Activated CD4-positive, alpha-beta memory T cell treated with anti-CD3 and anti-CD28 coated beads for 36 hours (primary cell): ENCODE measurements at regions not wholly inside any gene's neighbourhood (a gene's known extent, or its start where the extent isn't known, plus 50 kb on each side); places are given as distances from the start of the nearest gene placed in this dataset.

ENCODE experiments used
- CTCF ChIA-PET: fragments of 350-600 bp; sonication (Branson Sonifier 250); formaldehyde crosslinking; loops from one replicate; lab custom pipeline; 2021; ENCODE audit warnings: antibody characterized with exemption, inconsistent platforms; lab: Charles Lee
- POLR2A ChIA-PET: fragments of 350-600 bp; sonication (Branson Sonifier 250); formaldehyde crosslinking; loops from one replicate; lab custom pipeline; 2021; ENCODE audit warnings: antibody characterized with exemption; lab: Charles Lee
- DNase-seq: peaks from one replicate; pipeline ENCODE4 v3.0.0-alpha.2; 2020
- H3K27ac Mint-ChIP-seq: one replicate; pipeline ENCODE4 v1.8.0; 2021; ENCODE audit warnings: mixed read lengths
- H3K27me3 Mint-ChIP-seq: one replicate; pipeline ENCODE4 v1.8.0; 2021; ENCODE audit warnings: mixed read lengths
- H3K36me3 Mint-ChIP-seq: one replicate; pipeline ENCODE4 v1.8.0; 2021; ENCODE audit warnings: mixed read lengths
- H3K4me1 Mint-ChIP-seq: one replicate; pipeline ENCODE4 v1.8.0; 2021; ENCODE audit warnings: low read depth, mixed read lengths
- H3K4me3 Mint-ChIP-seq: one replicate; pipeline ENCODE4 v1.8.0; 2021; ENCODE audit warnings: mild to moderate bottlenecking, mixed read lengths
- H3K9me3 Mint-ChIP-seq: one replicate; pipeline ENCODE4 v1.8.0; 2021; ENCODE audit warnings: mixed read lengths
- intact Hi-C: fragments of 100-400 bp; cut with micrococcal nuclease; formaldehyde crosslinking; loops from one replicate; pipeline ENCODE4 v1.15.1; 2023

DNA sequence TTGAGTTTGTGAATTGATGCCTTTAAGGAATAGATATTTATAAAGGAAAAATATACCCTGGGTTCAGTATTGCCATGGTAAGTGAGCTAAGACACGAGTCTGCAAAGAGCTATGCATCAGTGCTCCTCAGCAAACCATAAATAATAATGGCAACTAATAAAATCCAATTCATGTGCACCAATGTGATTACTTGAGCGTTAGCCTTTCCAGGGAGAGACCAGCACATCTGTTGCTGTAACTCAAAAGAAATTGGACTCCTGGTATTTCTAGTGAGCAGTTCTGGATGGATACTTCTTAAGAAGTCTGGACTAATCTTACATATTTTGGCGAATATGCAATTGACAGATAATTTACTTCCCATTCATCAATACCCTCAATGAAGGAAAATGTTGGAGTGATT, 373.3 kb downstream of the ARHGEF28 start:
- no peaks in the 10 kb centered on the region for H3K4me1 Mint-ChIP-seq
- intact Hi-C loops, result no loop called here
- H3K27me3 Mint-ChIP-seq, result peaks cover 6% of the 10 kb centered on the region
- ChIA-PET CTCF (interaction anchor here (0.6 kb wide), 1 partner anchor 640 kb away, joined by 4 read pairs; no protein-coding TSS in a partner anchor), POLR2A (no interaction called here)
- no peak overlapping the region for H3K4me3 Mint-ChIP-seq
- no peaks in the 10 kb centered on the region for H3K36me3 Mint-ChIP-seq
- no peak for DNase-seq
- H3K27ac Mint-ChIP-seq, result no peak overlapping the region
- no peaks in the 10 kb centered on the region for H3K9me3 Mint-ChIP-seq

- Mint-ChIP-seq H3K36me3 (no peaks in the 10 kb centered on the region), H3K9me3 (peaks cover 4% of the 10 kb centered on the region), H3K27ac (no peak overlapping the region), H3K4me3 (no peak overlapping the region), H3K27me3 (peaks cover 6% of the 10 kb centered on the region), H3K4me1 (no peaks in the 10 kb centered on the region)
- POLR2A ChIA-PET, result no interaction called here
- CTCF ChIA-PET, result interaction anchor here (0.6 kb wide), 1 partner anchor 641 kb away, joined by 4 read pairs; no protein-coding TSS in a partner anchor
- no peak for DNase-seq
- intact Hi-C loops, result no loop called here
These were observed 372.5 kb downstream of the ARHGEF28 start for GRCh38 chr5:73998489-73998888.

DNA sequence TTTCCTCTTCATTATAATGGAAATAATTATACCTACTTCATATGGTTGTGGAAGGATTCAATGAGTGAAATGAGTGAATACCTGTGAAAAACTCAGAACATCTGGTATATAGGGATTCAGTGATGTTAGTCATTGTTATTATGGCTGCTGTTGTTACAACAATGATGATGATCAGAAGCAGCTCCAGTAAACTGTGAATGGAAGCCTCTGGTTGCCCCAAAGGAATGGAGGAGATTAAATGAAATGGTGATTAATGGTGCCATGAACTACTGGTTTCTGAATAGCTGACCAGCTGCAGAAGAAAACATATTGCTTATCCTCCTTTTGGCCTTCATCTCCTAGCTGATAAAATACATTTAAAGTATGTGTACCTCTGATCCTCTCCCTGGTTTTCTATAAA, 372.0 kb downstream of the ARHGEF28 start:
- Mint-ChIP-seq H3K27ac (no peak overlapping the region), H3K4me1 (no peaks in the 10 kb centered on the region), H3K4me3 (no peak overlapping the region), H3K27me3 (peaks cover 6% of the 10 kb centered on the region), H3K36me3 (no peaks in the 10 kb centered on the region), H3K9me3 (peaks cover 6% of the 10 kb centered on the region)
- CTCF ChIA-PET, result interaction anchor here (0.8 kb wide), 1 partner anchor 205 kb away, joined by 3 read pairs; no protein-coding TSS in a partner anchor
- no peak for DNase-seq
- POLR2A ChIA-PET, result no interaction called here
- intact Hi-C loops, result no loop called here

DNA sequence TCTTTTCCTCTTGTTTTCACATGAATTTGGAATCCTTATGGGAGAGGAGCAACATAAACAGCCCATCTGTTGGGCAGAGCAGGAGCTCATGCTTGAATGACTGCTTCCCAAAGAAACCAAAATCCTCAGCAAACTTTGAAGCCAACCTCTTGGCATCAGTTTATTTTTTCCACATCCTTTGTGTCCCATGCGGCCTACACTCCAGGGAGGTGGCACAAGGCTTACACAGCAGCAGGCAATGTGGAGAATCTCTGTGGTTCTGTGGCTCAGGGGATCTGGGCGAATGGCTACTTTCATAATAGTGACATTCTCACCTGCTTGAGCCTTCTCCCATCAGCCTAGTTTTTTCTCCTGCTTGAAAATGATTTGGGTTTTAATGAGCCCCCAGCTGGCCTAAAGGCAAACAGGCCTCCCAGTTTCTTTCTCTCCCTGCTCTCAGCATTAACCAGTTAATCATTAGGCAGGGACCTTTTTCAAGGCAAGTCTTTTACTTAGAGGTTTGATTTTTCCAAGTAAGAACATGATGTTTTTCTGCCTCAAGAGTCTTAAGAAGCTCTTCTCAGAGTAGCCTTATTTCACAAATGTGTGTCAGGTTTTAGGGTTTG, 370.3 kb downstream of the ARHGEF28 start:
- intact Hi-C loops, result no loop called here
- no peaks in the 10 kb centered on the region for H3K4me1 Mint-ChIP-seq
- H3K27me3 Mint-ChIP-seq, result peaks cover 12% of the 10 kb centered on the region
- H3K36me3 Mint-ChIP-seq, result no peaks in the 10 kb centered on the region
- DNase-seq, result no peak
- peaks cover 6% of the 10 kb centered on the region for H3K9me3 Mint-ChIP-seq
- ChIA-PET POLR2A (no interaction called here), CTCF (interaction anchor here (1.3 kb wide), 1 partner anchor 21 kb away, joined by 6 read pairs; no protein-coding TSS in a partner anchor)
- H3K27ac Mint-ChIP-seq, result no peak overlapping the region
- no peak overlapping the region for H3K4me3 Mint-ChIP-seq

- Mint-ChIP-seq H3K9me3 (peaks cover 6% of the 10 kb centered on the region), H3K27me3 (peaks cover 15% of the 10 kb centered on the region), H3K4me3 (no peak overlapping the region), H3K36me3 (no peaks in the 10 kb centered on the region), H3K4me1 (no peaks in the 10 kb centered on the region), H3K27ac (no peak overlapping the region)
- no peak for DNase-seq
- intact Hi-C loops, result no loop called here
- CTCF ChIA-PET, result no interaction called here
- POLR2A ChIA-PET, result no interaction called here
These were observed 369.0 kb downstream of the ARHGEF28 start for GRCh38 chr5:73994963-73995362.
